ENCODE measurements at regions not wholly inside any gene's neighbourhood (a gene's known extent, or its start where the extent isn't known, plus 50 kb on each side); places are given as distances from the start of the nearest gene placed in this dataset.

- Histone ChIP-seq H3K27ac (ENCODE audit: low read depth in 1 of 2, low read length in 2 of 2) (no peak overlapping the region), H3K9ac (ENCODE audit: low read depth in 1 of 2, low read length in 2 of 2) (no peak overlapping the region)
Observed at GRCh38 chr11:123250892-123251656, 56.0 kb upstream of the CLMP start.

More at GRCh38 chr11:123250892-123251656, 56.0 kb upstream of the CLMP start:
- peaks cover 0 to 6% (median 3%) of the 10 kb centered on the region in 4 donors for H3K4me1 ChIP-seq (ENCODE audit: control insufficient read depth in 4 of 4, insufficient read depth in 4 of 4, low read length in 3 of 4)
- WGBS: 85% methylated on average over 11 of the region's 11 CpGs
- no peak for DNase-seq (ENCODE audit: low spot score)
- no peaks in the 10 kb centered on the region for H3K9me3 ChIP-seq (ENCODE audit: control insufficient read depth in 4 of 4, low read length in 3 of 4)
- H3K36me3 ChIP-seq (ENCODE audit: control insufficient read depth in 4 of 4, insufficient read depth in 3 of 4, low read depth in 1 of 4, low read length in 3 of 4): no peaks in the 10 kb centered on the region
- TF ChIP-seq YY1 (IDR thresholded peaks at IDR 0.05): no peak
- TF ChIP-seq FOXA1 (IDR thresholded peaks at IDR 0.05): no peak
- no peak for TF ChIP-seq FOXA2 (IDR thresholded peaks at IDR 0.05)
- no peak for TF ChIP-seq RAD21 (IDR thresholded peaks at IDR 0.05)
- TF ChIP-seq EGR1 (IDR thresholded peaks at IDR 0.05; ENCODE audit: low read depth in 2 of 2): no peak
- TF ChIP-seq JUND (IDR thresholded peaks at IDR 0.05): no peak
- no peak for TF ChIP-seq CTCF (IDR thresholded peaks at IDR 0.05; ENCODE audit: low read depth, low read length, missing input control)
- TF ChIP-seq MAX (IDR thresholded peaks at IDR 0.05): no peak
- TF ChIP-seq SP1 (IDR thresholded peaks at IDR 0.05): no peak
- TF ChIP-seq REST (IDR thresholded peaks at IDR 0.05): no peak
- no peak for TF ChIP-seq TAF1 (conservative IDR thresholded peaks at IDR 0.05)
- no peak for TF ChIP-seq ZBTB33 (IDR thresholded peaks at IDR 0.05)
- TF ChIP-seq NR2F2 (IDR thresholded peaks at IDR 0.05): no peak
- no peak for TF ChIP-seq RXRA (IDR thresholded peaks at IDR 0.05)
- no peak for TF ChIP-seq GABPA (IDR thresholded peaks at IDR 0.05 in 1 of 2, conservative IDR thresholded peaks at IDR 0.05 in 1 of 2)
- no peaks in the 10 kb centered on the region for H3K27me3 ChIP-seq (ENCODE audit: control insufficient read depth in 4 of 4, insufficient read depth in 4 of 4, low read length in 3 of 4)
- no peak overlapping the region for H3K4me3 ChIP-seq (ENCODE audit: low read depth in 1 of 3, low read length in 3 of 3)
